Medulla oblongata (tissue), 1 donor: ENCODE measurements at regions not wholly inside any gene's neighbourhood (a gene's known extent, or its start where the extent isn't known, plus 50 kb on each side); places are given as distances from the start of the nearest gene placed in this dataset.

Experiments used
- DNase-seq: peaks from one replicate; pipeline ENCODE4 v3.0.0-alpha.2; 2015; ENCODE audit errors: extremely low spot score

DNA sequence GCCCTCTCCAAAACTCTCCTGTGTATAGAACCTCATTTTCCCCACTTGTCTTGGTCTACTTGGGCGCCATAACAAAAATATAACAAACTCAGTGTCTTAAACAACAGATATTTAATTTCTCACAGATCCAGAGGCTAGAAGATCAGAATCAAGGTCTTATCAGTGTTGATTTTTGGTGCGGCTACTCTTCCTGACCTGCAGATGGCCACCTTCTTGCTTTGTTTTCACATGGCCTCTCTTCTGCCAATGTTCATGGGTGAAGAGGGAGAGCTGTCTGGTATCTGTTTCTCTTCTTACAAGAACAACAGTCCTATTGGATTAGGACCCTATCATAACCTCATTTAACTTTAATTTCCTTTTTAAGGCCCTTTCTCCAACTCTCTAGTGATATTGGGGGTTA, 177.3 kb downstream of the PABPC4L start:
- DNase-seq: no peak

DNA sequence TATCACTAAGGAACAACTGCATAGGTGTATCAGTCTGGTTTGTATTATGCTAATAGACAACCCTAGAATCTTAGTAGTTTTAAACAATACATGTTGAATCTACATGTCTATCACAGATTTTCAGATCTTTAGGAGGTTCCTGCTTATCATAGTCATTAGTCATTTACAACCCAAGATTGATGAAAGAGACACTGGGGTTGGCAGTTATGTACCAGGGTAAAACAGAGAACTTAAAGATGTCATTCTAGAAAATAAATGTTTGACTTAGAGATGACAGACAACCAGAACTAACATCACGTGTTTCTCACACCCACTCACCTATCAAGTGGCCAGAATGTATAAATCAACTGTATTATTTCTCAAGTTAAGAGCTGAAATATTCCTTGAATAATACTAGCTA, 181.9 kb downstream of the PABPC4L start:
- DNase-seq: no peak

- DNase-seq: no peak
Measured at GRCh38 chr4:134018846-134019245, 182.7 kb downstream of the PABPC4L start.

GRCh38 chr4:134001057-134001456, 200.5 kb downstream of the PABPC4L start:
- no peak for DNase-seq

- DNase-seq: no peak
Measured at GRCh38 chr4:133997436-133997835, 204.2 kb downstream of the PABPC4L start.

DNA sequence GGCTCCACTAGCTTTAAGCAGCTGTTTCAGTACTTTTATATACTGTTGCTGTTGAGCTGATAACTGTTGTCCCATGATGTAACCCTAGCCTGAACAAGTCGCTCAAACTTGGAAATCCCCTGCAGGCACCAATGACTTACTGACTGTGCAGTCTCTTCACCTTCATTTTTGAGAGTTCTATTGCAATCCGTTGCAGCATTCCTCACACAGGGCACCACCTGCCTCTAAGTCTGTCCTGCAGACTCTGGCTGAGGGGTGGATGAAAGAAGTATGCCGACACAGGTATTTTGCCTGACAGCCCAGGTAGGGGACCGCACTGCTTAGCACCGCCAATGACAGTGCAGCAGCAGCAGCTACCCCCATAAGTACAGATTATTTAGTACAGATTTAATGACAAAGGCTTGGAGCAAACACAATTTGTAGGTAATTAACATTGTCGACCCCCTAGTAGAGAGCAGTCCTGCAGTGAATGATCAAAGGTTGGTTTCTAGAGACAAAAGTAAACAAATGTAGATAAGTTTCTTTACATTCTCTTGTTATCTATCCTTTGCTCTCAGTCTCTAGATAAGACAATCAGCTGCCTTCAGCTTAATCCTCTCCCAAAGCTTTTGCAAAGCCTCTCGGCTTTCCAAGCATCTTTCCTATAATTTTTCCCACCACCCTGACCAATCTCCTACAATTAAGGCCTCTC, 205.0 kb downstream of the PABPC4L start:
- DNase-seq: no peak

GRCh38 chr4:133995243-133995960, 206.2 kb downstream of the PABPC4L start:
- DNase-seq: no peak

- DNase-seq: no peak
Measured at GRCh38 chr4:133982533-133983224, 218.9 kb downstream of the PABPC4L start.

DNA sequence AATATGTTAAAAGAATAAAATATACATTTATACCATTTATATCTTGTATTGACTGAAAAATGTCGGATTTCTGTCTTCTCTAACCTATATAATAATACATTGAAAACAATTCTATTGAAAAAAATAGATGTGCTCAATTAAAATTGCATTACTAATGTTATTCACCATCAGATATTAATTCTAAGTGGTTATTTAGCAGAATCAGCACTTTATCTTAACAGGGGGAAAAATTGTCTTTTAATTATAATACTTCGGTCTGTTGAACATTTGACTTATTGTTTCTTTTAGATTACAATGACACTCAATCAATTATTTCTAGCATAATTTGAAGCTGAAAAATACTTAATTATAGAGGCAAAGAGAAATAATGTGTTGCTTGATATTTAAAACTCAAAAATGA, 220.3 kb downstream of the PABPC4L start:
- no peak for DNase-seq

- no peak for DNase-seq
Measured at GRCh38 chr4:133972586-133972985, 229.0 kb downstream of the PABPC4L start.

- DNase-seq: peak; percentile 10
Measured at GRCh38 chr4:133969202-133969848, 232.3 kb downstream of the PABPC4L start.

GRCh38 chr4:133968174-133968573, 233.4 kb downstream of the PABPC4L start:
- no peak for DNase-seq

DNA sequence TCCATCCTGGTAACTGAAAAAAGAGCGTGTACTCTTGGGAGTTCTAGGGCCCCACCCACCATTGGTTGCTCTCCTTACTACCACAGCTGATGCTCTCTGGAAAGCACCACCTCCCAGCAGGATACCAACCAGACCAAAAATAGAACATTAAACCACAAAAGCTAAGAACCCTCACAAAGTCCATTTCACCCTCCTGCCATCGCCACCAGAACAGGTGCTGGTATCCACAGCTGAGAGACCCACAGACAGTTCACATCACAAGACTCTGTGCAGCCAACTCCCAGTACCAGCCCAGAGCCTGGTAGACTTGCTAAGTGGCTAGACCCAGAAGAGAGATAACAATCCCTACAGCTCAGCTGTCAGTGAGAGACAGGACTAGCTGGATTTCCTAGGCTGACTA, 240.6 kb downstream of the PABPC4L start:
- DNase-seq: no peak

DNA sequence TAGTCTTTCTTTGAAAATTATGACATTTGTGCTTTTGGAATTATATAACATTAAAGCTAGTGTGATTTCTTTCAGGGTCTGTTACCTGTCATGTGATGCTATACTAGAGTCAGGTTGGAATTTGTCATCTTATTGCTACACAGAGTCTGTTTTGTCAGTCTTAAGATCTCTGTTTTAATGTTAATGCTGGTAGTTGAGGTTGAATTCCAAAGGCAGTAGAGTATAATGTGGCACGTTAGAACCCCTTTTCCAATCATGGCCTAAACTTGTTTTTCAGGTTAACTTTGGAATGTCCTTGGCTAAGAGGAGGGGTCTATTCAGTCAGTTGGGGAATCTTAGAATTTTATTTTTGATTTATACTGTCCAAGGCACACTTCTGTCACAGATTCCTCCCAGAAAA, 258.5 kb downstream of the PABPC4L start:
- no peak for DNase-seq

- no peak for DNase-seq
Measured at GRCh38 chr4:133938061-133938460, 263.5 kb downstream of the PABPC4L start.

- DNase-seq: no peak
Measured at GRCh38 chr4:133929531-133930239, 271.9 kb downstream of the PABPC4L start.

- no peak for DNase-seq
Measured at GRCh38 chr4:133921280-133922195, 280.1 kb downstream of the PABPC4L start.

DNA sequence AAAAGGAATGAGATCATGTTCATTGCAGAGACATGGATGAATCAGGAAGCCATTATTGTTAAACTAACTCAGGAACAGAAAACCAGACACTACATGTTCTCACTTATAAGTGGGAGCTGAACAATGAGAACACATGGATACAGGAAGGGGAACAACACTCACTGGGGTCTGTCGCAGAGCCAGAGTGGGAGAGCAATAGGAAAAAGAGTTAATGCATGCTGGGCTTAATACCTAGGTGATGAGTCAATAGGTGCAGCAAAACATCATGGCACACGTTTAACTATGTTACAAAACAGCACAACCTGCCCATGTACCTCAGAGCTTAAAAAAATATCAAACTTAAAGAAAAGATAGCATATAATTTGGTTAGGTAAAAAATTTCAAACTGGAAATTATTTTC, 281.4 kb downstream of the PABPC4L start:
- no peak for DNase-seq

DNA sequence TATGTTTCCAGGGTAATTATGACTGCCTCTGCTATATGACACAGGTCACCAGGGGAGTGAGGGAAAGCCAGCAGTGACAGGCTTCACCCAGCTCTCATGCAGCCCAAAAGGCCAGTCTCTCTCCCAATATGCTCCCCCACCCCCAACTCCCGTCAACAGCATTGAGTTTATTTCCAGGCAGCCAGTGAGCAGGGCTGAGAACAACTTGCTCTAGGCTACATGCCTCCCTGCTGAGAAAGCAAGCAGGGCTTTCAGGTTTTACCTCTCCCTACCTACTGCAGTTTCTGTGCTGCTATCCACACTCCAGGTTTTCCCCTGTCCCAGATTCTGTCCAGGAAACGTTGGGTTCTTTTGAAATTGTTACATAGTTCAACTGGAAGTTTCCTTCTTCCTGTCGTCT, 291.4 kb downstream of the PABPC4L start:
- no peak for DNase-seq

DNA sequence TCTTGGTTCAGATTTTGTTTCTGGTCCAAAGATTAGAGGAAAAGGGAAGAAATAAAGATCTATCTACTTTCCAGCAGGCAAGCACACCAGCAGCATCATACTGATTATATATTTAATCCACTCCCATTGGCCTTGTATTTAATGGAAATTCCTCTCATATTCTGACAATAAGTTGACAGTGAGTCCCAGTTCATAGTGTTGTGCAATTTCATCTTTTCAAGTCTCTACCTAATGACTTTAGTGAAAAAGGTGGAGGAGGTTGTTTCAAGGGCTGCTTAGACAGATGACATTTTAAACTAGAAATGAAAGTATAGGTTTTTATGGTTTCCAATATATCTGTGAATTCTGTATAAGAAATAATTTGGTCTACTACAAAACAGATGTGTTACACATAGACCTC, 298.6 kb downstream of the PABPC4L start:
- DNase-seq: no peak

- no peak for DNase-seq
Measured at GRCh38 chr4:133891011-133891410, 310.6 kb downstream of the PABPC4L start.
